DMS153 (cell line): ENCODE measurements at regions not wholly inside any gene's neighbourhood (a gene's known extent, or its start where the extent isn't known, plus 50 kb on each side); places are given as distances from the start of the nearest gene placed in this dataset.
"Not testable (repeated sequence)": the region's sequence is repeated elsewhere in the genome, so short reads cannot be mapped to it uniquely, and the experiment has no call there.

Experiments
- DNase-seq: peaks from one replicate; lab custom pipeline; 2025; lab: John Stamatoyannopoulos, UW

- no peak for DNase-seq
Measured at GRCh38 chr3:95629802-95630201, 1184.6 kb upstream of the EPHA6 start.

DNA sequence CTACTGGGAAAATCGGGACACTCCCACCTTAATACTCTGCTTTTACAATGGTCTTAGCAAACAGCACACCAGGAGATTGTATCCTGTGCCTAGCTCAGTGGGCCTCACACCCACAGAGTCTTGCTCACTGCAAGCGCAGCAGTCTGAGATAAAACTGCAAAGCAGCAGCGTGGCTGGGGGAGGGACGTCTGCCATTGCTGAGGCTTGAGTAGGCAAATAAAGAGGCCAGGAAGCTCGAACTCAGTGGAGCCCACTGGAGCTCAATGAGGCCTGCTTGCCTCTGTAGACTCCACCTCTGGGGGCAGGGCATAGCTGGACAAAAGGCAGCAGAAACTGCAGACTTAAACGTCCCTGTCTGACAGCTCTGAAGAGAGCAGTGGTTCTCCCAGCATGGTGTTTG, 1169.1 kb upstream of the EPHA6 start:
- DNase-seq = no peak

GRCh38 chr3:95654570-95655362, 1159.6 kb upstream of the EPHA6 start:
- no peak for DNase-seq

DNA sequence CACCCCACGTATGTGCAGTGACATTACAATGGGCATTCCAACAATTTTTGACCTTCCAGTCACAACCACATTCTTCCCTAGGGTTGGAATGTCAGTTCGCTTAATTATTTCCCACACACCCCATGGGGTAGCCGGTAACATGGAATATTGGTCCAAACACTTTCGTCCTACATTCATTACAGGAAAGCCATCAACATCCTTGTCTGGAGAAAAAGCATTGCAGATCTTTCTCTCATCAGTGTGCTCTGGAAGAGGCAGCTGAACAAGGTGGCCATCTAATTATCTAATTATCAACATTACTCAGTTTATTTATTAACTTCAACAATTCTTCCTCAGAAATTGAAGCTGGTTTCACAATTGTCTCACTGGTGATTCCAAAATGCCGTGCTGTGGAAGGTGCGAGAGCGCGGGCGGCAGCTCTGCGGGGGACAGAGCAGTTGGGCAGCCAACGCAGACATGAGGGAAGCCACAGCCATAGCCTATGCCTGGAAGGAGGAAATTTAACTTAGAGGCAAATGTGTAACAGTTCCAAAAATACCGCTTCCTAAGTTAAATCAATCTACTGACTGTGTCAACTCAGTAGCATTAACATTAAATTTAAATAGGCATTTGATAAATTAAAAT, 1158.9 kb upstream of the EPHA6 start:
- DNase-seq = no peak

DNA sequence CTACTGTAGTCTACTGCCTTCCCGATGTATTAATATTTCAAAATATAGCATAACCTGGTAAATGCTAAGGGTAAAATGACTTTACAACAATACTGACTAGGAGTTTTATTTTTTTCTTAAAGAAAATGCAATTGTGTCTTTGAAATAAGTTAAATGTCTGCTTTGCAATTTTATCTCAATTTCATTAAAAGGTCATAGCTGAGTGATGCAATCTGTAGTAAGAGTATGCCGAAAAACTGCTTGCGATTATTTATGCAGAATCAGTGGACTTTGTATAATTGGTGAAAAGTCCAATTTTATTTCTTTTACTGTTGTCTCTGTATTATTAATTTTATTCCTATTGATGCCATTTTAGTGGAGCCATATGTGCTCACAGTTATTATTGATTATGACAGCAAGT, 1143.6 kb upstream of the EPHA6 start:
- no peak for DNase-seq

DNA sequence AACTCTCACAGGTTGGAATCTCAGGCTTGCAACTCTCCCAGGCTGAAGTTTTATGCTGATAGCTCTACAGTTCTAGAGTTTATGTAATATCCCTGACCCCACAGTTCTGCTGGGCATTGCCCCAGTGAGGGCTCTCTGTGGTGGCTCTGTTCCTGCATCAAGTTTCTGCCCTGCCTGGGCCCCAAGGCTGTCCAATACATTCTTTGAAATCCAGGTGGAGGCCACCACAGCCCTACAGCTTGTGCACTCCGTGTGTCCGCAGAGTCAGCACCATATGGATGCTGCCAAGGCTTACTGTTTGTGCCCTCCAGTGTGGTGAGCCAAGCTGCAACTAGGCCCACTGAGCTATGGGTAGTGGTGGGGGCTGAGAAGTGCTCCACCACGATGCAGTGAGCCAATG, 1141.2 kb upstream of the EPHA6 start:
- no peak for DNase-seq

DNA sequence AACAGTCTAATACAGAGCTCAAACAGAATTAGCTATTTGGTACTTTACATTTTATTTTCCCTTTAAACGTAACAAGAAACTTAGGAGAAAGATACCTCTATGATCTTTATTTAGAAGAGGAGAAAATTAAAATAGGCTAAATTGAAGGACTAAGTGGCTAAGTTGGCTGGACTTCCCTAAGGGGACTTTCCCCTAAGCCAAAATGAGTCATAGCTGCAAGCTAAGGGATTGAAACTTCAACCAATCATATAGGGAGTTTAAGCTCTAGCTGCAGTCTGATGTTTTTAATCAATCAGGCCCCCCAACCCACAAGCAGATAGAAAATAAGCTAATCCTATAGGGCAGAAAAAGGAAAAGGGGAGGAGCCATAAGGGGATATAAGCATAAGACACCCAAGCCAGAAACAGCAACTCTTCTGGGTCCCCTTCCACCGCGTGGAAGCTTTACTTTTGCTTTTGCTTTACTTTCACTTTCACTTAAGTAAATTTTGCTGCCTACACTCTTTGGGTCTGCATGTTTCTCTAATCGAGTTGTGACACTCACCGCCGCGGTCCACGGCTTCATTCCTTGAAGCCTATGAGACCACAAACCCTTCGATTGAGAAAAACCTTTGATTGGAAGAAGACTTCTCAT, 1108.5 kb upstream of the EPHA6 start:
- DNase-seq = no peak

DNA sequence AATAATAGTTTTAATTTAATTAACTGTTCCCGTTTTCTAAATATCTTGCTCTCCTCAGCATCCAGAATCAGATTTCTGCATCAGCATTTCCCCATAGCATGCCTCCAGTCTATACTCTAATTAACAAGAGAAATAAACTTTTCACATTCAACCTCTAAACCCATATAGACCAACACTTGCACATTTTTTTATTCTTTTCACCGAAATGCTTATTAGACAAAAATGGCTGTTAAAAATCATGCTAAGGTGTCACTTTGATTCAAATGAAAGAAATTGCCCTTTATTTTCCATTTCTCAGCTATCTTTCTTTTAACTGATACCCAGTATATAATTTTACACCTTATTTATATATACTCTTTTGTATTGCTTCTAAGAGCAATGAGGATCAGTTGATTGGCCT, 1107.1 kb upstream of the EPHA6 start:
- DNase-seq = no peak

DNA sequence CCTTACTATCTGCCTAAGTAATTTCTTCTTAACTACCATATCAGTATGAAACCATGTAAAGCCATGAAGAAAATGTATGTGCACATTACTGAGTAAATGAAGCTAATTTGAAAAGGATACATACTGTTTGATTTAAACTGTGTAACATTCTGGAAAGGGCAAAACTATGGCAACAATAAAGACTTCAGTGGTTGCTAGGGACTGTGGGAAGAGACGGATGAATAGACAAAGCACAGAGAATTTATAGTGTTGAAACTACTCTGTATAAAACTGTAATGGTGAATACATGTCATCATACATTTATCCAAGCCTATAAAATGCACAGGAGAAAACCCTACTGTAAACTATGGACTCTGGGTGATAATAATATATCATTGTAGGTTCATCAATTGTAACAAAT, 1103.7 kb upstream of the EPHA6 start:
- DNase-seq = no peak

- DNase-seq = no peak
Measured at GRCh38 chr3:95711789-95712188, 1102.6 kb upstream of the EPHA6 start.

DNA sequence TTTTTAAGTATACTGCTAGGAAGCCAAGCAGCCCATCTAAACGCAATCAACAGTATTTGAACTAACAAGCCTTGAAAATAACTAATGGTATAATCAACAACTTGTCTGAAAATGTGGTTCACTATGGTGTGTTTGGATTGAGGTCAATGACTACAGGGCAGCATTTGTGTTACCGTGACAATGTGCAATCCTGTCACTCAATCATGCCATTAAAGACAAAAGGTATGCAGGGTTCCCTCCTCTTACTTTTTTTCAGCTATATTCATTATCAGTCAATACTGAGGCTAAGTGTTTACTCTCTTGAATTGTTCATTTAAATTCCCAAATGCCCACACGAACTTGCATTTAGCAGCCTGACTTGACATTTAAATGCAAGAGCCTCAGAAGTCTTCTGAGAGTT, 1099.3 kb upstream of the EPHA6 start:
- DNase-seq = no peak

DNA sequence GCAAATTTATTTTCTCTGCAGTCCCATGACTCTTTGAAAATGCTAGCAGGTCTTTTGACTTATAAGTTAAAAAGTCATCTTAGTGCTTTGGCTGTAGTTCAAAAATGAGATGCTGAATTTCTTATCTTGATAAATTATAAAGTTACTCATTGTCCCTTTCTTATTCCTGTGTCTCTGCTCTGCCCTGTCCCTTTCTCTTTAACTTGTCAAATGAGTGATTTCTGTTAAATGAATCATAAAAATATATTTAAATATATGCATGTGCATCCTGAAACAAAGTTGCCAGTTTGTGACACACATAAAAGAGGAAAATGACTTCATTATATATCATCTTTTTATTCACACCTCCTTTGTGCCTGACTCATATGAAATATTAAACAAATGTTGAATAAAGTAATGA, 1097.3 kb upstream of the EPHA6 start:
- DNase-seq = no peak

GRCh38 chr3:95718168-95718567, 1096.2 kb upstream of the EPHA6 start:
- DNase-seq = no peak

GRCh38 chr3:95719481-95719880, 1094.9 kb upstream of the EPHA6 start:
- no peak for DNase-seq

- DNase-seq = no peak
Measured at GRCh38 chr3:95721938-95722337, 1092.5 kb upstream of the EPHA6 start.

- DNase-seq = no peak
Measured at GRCh38 chr3:95725770-95726169, 1088.6 kb upstream of the EPHA6 start.

DNA sequence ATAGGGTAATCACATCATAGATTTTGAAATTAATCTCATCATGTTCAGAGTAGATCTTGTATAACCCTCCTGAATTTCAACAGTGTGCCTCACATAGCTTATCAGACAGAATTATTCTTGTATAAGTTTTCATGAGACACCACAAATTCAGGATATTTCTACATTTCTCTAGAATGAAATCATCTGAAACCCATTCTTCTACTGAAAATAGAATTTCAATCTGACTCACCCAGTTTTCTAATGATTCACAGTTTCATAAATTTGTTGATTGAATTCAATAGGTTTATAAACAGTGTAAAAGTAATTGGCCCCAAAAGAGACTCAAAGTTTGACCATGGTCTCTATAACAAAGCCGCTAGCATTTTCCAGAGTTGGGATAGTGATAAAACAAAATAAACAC, 1082.6 kb upstream of the EPHA6 start:
- DNase-seq = no peak

DNA sequence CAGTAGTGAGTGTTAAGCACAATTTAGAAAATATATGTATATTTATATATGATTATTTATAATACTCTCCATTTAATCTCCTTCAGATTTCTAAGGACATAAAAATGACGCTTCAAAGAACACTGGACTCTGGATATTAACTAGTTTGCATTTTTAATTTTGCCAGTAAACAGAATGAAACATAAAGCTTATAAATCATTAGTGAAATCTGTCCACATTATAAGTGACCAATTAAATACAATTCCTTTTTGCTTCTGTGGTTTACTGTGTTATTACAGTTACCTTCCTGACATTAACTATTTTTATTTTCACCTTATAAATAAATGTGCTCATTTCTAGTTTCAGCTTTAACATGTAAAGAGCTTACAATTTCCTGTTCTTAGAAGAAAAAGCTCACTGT, 1081.1 kb upstream of the EPHA6 start:
- no peak for DNase-seq

DNA sequence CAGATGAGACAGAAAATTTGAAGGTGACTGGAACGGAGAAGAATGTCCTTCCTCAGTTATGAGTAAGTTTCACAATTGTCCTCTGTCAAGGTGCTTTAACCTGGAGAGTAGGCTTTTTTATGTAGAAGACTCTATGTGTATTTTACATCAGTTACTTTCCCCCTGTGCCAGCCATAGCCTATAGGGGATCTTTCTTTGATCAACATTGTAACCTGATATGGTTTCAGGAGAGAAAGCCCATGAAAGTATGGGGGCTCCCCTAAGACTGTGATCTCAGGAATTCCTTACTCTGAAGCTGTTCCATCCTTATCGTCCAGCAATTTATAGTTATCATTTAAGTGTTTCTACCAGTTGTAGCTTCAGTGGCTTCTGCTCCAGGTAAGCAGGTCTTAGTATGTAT, 1076.3 kb upstream of the EPHA6 start:
- DNase-seq = no peak

DNA sequence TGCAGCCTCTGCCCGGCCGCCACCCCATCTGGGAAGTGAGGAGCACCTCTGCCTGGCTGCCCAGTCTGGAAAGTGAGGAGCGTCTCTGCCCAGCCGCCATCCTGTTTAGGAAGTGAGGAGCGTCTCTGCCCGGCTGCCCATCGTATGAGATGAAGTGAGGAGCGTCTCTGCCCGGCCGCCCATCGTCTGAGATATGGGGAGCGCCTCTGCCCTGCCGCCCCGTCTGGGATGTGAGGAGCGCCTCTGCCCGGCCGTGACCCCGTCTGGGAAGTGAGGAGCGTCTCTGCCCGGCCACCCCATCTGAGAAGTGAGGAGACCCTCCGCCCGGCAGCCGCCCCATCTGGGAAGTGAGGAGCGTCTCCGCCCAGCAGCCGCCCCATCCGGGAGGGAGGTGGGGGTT, 1069.5 kb upstream of the EPHA6 start:
- DNase-seq = not testable (repeated sequence)

DNA sequence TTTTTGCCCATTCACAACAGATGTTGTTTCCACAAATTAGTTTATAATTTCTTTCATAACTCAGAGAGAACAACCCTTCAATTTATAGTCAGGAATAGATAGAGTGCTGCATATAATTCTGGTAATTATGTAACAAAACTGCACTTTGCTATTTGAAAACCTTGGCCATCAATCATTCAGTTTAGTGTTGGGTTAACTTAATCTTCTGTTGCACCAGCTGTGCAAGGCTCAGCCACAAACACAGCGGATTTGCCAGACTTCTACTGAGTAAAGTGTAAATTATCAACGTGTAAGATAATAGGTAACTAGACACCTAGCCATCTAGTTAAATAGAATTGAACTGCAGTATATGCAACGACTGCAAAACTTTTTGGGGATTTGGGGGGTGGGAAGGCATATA, 1064.3 kb upstream of the EPHA6 start:
- no peak for DNase-seq

DNA sequence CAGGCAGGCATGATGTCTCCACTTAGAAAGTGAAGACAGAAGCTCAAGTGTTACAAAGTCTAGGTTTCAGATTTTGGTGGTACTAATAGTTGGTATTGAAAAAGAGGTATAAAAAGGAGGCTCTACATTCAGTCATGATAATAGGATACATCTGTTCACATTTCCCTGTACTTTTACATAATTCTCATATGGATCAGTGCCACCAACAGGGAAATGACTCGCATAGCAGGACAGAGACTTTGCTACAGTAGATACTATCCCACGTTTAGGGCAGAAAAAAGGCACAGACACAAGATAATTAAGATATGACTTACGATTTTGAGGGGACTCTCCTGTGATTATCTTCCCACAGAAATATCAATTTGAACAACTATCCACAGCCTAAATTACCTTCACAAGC, 1062.9 kb upstream of the EPHA6 start:
- DNase-seq = no peak

DNA sequence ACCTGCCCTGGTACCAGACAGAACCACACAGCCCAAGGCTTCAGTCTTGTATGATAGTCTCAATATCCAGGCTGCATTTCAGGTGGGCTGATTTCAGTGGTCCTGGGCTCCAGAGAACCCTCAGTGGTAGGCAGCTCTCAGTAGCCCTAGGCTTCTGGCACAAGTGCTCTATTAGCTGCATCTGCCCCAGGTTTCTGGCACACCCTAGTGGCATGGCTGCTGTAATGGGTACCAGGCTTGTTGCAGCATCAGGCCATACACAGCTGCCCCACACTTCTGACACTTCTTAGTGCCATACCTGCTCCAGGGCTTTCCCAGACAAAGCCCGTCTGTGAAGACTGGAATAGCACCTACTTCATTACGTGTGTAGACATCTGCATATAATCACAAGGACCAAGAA, 1062.2 kb upstream of the EPHA6 start:
- DNase-seq = no peak

DNA sequence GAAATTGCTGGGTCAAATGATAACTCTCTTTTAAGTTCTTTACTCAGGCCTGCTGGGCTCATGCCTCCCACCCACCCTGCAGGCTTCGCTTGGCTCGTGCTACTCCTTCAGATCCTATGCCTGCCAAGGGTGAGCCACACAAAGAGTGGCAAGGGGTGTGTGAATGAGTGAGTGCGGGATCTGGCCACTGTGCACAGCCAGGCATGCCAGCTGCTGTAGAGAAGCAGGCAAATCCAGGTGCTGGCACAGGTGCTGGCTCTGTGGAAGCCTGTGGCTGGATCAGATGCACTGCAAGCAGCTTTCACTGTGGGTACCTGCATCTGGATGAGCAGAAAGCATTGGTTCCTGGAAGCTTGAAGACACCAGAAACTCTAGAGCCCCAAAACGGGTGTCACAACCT, 1055.7 kb upstream of the EPHA6 start:
- DNase-seq = no peak
